Retinal pigment epithelial cell (primary cell): ENCODE measurements at regions not wholly inside any gene's neighbourhood (a gene's known extent, or its start where the extent isn't known, plus 50 kb on each side); places are given as distances from the start of the nearest gene placed in this dataset.
"Not testable (repeated sequence)": the region's sequence is repeated elsewhere in the genome, so short reads cannot be mapped to it uniquely, and the experiment has no call there.

Experiments
- DNase-seq: peaks from one replicate; pipeline ENCODE4 v3.0.0-alpha.2; 2010; ENCODE audit warnings: low read depth
- H3K4me3 ChIP-seq: 2 replicates; pipeline ENCODE4 v1.5.1; 2011; ENCODE audit warnings: mild to moderate bottlenecking, low read length, control low read depth, moderate library complexity
- TF ChIP-seq, protein P1 (sequence below): conservative IDR thresholded peaks from 2 replicates; pipeline ENCODE4 v1.5.1; 2011; ENCODE audit warnings: low read depth, low read length, control low read depth, inconsistent platforms

DNA sequence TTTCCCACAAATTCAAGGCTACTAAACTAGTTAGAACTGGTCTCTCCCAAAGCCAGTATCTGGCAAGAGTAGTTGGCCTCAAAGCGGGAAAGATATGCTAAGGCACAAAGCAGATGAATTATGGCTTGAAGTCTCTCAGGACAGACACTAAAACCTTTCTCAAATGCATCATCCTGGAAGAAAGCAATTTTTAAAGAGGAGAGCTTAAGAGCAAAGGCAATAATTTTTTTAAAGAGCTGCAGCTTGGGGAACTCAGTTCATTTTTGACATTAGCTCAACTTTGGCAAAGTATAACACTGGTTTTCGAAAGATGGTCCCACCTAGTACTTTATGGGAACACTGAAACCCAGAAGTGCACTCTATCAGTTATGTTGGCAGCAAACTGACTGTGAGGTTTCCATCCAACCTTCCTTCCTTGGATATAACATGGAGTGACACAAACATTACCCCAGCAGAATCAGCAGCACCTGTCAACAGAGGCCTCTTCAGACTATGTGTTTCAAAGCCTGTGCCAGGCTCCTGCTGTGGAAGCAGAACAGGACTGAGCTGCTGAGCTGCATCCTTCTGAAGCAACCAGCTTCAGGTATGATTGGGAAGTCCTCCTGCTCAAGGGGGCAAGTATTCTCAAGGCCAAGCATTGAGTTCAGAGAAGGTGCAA, 852.3 kb upstream of the HS3ST5 start:
- TF ChIP-seq, protein P1, sequence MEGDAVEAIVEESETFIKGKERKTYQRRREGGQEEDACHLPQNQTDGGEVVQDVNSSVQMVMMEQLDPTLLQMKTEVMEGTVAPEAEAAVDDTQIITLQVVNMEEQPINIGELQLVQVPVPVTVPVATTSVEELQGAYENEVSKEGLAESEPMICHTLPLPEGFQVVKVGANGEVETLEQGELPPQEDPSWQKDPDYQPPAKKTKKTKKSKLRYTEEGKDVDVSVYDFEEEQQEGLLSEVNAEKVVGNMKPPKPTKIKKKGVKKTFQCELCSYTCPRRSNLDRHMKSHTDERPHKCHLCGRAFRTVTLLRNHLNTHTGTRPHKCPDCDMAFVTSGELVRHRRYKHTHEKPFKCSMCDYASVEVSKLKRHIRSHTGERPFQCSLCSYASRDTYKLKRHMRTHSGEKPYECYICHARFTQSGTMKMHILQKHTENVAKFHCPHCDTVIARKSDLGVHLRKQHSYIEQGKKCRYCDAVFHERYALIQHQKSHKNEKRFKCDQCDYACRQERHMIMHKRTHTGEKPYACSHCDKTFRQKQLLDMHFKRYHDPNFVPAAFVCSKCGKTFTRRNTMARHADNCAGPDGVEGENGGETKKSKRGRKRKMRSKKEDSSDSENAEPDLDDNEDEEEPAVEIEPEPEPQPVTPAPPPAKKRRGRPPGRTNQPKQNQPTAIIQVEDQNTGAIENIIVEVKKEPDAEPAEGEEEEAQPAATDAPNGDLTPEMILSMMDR: no peak
- H3K4me3 ChIP-seq: no peak overlapping the region
- DNase-seq: no peak

DNA sequence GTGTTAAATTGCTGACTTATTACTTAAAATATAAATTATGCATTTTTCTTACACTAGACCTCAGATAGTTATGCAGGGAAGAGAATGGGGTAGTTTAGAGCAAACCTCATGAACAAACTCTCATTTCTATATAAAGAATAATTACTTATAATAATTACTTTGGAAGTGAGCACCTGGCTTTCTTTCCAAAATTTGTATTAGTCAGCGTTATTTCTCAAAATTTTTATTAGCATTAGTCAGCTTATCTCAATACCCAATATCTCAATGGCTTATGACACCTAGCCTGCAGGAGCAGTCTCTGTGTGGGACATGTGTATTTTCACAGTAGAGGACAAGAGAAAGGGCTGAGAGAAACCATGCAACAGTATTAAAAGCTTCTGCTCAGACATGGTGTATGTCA, 849.2 kb upstream of the HS3ST5 start:
- TF ChIP-seq, protein P1: no peak
- H3K4me3 ChIP-seq: no peak overlapping the region
- DNase-seq: no peak

DNA sequence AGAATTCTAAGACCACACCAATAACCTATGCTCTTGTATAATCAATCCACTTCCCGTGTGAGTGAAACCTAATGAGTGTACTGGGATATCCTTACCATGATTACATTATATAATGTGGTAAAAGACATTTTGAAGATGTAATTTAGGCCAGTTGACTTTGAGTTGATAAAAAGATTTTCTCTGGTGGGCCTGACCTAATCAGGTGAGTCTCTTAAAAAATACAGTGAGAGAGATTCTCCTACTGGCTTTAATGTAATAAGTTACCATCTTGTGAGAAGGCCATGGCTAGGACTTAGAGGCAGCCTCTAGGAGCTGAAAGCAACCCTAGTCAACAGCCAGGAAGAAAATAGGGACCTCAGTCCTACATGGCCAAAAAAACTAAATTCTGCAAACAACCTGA, 847.7 kb upstream of the HS3ST5 start:
- H3K4me3 ChIP-seq: no peak overlapping the region
- DNase-seq: no peak
- TF ChIP-seq, protein P1: no peak

DNA sequence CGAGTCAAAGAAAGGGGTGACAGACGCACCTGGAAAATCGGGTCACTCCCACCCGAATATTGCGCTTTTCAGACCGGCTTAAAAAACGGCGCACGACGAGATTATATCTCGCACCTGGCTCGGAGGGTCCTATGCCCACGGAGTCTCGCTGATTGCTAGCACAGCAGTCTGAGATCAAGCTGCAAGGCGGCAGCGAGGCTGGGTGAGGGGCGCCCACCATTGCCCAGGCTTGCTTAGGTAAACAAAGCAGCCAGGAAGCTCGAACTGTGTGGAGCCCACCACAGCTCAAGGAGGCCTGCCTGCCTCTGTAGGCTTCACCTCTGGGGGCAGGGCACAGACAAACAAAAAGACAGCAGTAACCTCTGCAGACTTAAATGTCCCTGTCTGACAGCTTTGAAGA, 832.6 kb upstream of the HS3ST5 start:
- H3K4me3 ChIP-seq, DNase-seq: not testable (repeated sequence)

DNA sequence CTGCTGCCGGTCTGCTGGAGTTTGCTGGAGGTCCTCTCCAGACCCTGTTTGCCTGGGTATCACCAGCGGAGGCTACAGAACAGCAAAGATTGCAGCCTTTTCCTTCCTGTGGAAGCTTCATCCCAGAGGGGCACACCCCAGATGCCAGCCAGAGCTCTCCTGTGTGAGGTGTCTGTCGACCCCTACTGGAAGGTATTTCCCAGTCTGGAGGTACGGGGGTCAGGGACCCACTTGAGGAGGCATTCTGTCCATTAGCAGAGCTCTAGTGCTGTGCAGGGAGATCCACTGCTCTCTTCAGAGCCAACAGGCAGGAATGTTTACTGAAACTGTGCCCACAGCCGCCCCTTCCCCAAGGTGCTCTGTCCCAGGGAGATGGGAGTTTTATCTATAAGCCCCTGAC, 823.1 kb upstream of the HS3ST5 start:
- H3K4me3 ChIP-seq: not testable (repeated sequence)

DNA sequence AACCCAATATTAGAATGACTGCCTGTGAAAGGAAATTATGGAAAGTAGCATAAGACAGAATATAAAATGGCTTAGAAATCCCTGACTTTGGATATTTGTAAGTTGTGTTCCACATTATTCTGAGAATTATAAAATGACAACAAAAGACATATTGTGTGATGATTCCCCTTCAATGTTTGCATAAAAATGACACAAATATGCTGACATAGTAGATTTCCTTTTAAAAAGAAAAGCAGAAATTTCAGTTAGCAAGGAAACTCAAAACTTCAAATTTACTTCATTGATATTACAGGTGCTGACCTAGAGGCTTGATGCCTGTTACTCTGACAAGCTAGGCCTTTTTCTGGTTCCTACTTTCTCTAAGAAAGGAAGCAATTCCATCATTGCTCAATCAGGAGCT, 816.9 kb upstream of the HS3ST5 start:
- no peak overlapping the region for H3K4me3 ChIP-seq
- DNase-seq: no peak
- TF ChIP-seq, protein P1: no peak

More for the DNA sequence above, 823.1 kb upstream of the HS3ST5 start:
- not testable (repeated sequence) for DNase-seq

DNA sequence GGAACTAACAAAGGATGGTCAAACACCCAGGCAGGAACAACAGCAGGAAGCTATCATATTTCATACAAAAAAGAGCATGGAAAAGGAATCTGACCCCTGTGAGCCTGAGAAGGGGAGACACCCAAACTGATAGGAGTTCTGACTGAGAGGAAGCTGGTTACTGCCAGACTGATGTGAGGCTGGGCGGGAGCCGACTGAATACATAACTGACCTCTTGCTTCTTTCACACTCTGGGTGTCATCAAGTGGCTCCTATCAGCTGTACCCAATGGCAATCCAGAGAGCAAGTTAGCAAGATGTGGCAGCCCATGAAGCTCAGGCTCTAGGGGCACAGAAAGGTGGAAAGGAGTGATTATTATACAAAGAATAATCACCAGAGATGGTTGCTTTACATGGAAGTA, 795.1 kb upstream of the HS3ST5 start:
- no peak overlapping the region for H3K4me3 ChIP-seq
- DNase-seq: no peak
- TF ChIP-seq, protein P1: no peak

DNA sequence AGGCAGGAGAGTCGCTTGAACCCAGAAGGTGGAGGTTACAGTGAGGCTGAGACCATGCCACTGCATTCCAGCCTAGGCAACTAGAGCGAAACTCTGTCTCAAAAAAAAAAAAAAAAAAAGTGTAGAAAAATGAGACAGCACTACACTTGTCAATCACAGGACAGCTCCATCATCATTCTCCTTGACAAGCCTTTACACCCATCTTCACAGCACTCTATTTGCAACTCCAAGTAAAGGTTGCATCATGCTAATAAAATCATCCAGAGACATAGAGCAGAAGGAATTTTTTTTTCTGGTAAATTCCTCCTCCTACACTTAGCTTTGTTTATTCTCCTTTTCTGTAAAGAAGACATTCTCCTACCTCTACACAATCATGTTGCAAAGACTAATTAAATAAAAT, 791.0 kb upstream of the HS3ST5 start:
- TF ChIP-seq, protein P1: no peak
- no peak overlapping the region for H3K4me3 ChIP-seq
- no peak for DNase-seq
